Lower leg skin (tissue), 4 donors: ENCODE measurements at regions not wholly inside any gene's neighbourhood (a gene's known extent, or its start where the extent isn't known, plus 50 kb on each side); places are given as distances from the start of the nearest gene placed in this dataset.

Experiments used
- DNase-seq, 2 donors: peaks; one replicate each; pipeline ENCODE4 v3.0.0-alpha.2; 2019; ENCODE audit warnings: low spot score in 2 of 2
- H3K4me3 ChIP-seq: fragments of 200-600 bp; sonication (generic); 2 replicates; pipeline ENCODE4 v1.5.1; 2017; ENCODE audit warnings: mild to moderate bottlenecking, low read depth; ENCODE audit not compliant: poor library complexity, severe bottlenecking
- CTCF ChIP-seq, 3 donors: fragments of 450-650 bp; IDR thresholded peaks; one replicate each; pipeline ENCODE4 v1.5.1; 2016; ENCODE audit warnings: antibody characterized with exemption in 3 of 3, mild to moderate bottlenecking in 3 of 3, moderate library complexity in 2 of 3
- POLR2A ChIP-seq, 2 donors: fragments of 450-650 bp; IDR thresholded peaks; one replicate each; pipeline ENCODE4 v1.6.1; 2016 to 2017; ENCODE audit warnings: antibody characterized with exemption in 2 of 2, mild to moderate bottlenecking in 1 of 2, moderate library complexity in 1 of 2
- WGBS, 2 donors: methylation state at CpG; one replicate each; pipeline ENCODE4 v1.1.5; 2018; 5-methylcytosine and 5-hydroxymethylcytosine counted together
- intact Hi-C: fragments of 100-400 bp; cut with DNase I; formaldehyde crosslinking; loops from one replicate; pipeline ENCODE4 v1.15.0; 2023; ENCODE audit warnings: low total_unique reads

- 94 to 95% methylated on average over 10 of the region's 10 CpGs for WGBS, 2 donors
- DNase-seq = no peak
- no peak overlapping the region for H3K4me3 ChIP-seq
- TF ChIP-seq POLR2A (IDR thresholded peaks at IDR 0.05) (no peak), CTCF (IDR thresholded peaks at IDR 0.05) (no peak)
- intact Hi-C loops = no loop called here
Measured at GRCh38 chr2:239536186-239536585, 135.4 kb upstream of the HDAC4 start.

- no peak overlapping the region for H3K4me3 ChIP-seq
- intact Hi-C loops = no loop called here
- no peak for DNase-seq
- WGBS, 2 donors = 84 to 89% methylated on average over 8 of the region's 8 CpGs
- TF ChIP-seq CTCF (IDR thresholded peaks at IDR 0.05) (no peak), POLR2A (IDR thresholded peaks at IDR 0.05) (no peak)
Measured at GRCh38 chr2:239535413-239536144, 134.8 kb upstream of the HDAC4 start.

GRCh38 chr2:239534581-239535412 is 134.0 kb upstream of the HDAC4 start:
- TF ChIP-seq POLR2A (IDR thresholded peaks at IDR 0.05) (no peak), CTCF (IDR thresholded peaks at IDR 0.05) (no peak)
- H3K4me3 ChIP-seq = no peak overlapping the region
- 91 to 93% methylated on average over 14 of the region's 14 CpGs for WGBS, 2 donors
- intact Hi-C loops = no loop called here
- DNase-seq = no peak

GRCh38 chr2:239533569-239534316 is 132.9 kb upstream of the HDAC4 start:
- TF ChIP-seq POLR2A (IDR thresholded peaks at IDR 0.05) (no peak), CTCF (IDR thresholded peaks at IDR 0.05) (no peak)
- peak in 1 of 2 donors; percentile 56 for DNase-seq
- intact Hi-C loops = no loop called here
- H3K4me3 ChIP-seq = no peak overlapping the region
- WGBS, 2 donors = 48 to 58% methylated on average over 10 of the region's 10 CpGs

- TF ChIP-seq POLR2A (IDR thresholded peaks at IDR 0.05) = no peak
- no peak for TF ChIP-seq CTCF (IDR thresholded peaks at IDR 0.05)
- no peak for DNase-seq
- H3K4me3 ChIP-seq = no peak overlapping the region
- 42 to 43% methylated on average over 10 of the region's 10 CpGs for WGBS, 2 donors
- intact Hi-C loops = no loop called here
Measured at GRCh38 chr2:239532859-239533258, 132.0 kb upstream of the HDAC4 start.
